H1 (cell line): ENCODE measurements at regions not wholly inside any gene's neighbourhood (a gene's known extent, or its start where the extent isn't known, plus 50 kb on each side); places are given as distances from the start of the nearest gene placed in this dataset.

ENCODE experiments used
- CTCF ChIA-PET: fragments of 300-600 bp; sonication (Branson Sonifier 250); formaldehyde crosslinking; loops from one replicate; lab custom pipeline; 2021; ENCODE audit not compliant: partially characterized antibody; lab: Charles Lee
- POLR2A ChIA-PET: fragments of 300-600 bp; sonication (Branson Sonifier 250); formaldehyde crosslinking; loops from one replicate; lab custom pipeline; 2021; ENCODE audit warnings: inconsistent platforms; ENCODE audit not compliant: partially characterized antibody; lab: Charles Lee
- DNase-seq, 2 experiments: peaks; one replicate each; pipeline versions ENCODE4 v3.0.0 to v3.0.0-alpha.2; 2010 to 2022; ENCODE audit warnings: low spot score in 2 of 2, low read depth in 1 of 2, mixed read lengths in 1 of 2
- FAIRE-seq: peaks from 2 replicates; lab custom pipeline; 2011; peaks lifted over from hg19 to GRCh38; lab: Jason Lieb, UNC
- H2AFZ ChIP-seq: 2 replicates; pipeline ENCODE4 v1.8.1; 2012; ENCODE audit warnings: low read length, inconsistent platforms
- H2AK5ac ChIP-seq: 2 replicates; pipeline ENCODE4 v1.6.1; 2013; ENCODE audit warnings: low read depth, low read length
- H2BK120ac ChIP-seq: replicated peaks from 2 replicates; pipeline ENCODE3; 2013; ENCODE audit warnings: low read depth, low read length, inconsistent platforms
- H2BK12ac ChIP-seq: 2 replicates; pipeline ENCODE4 v1.6.1; 2013; ENCODE audit warnings: low read depth, low read length
- H2BK15ac ChIP-seq: 2 replicates; pipeline ENCODE4 v1.6.1; 2013; ENCODE audit warnings: low read length
- H2BK20ac ChIP-seq: 2 replicates; pipeline ENCODE4 v1.6.1; 2013; ENCODE audit warnings: low read length
- H2BK5ac ChIP-seq: 2 replicates; pipeline ENCODE4 v1.6.1; 2013; ENCODE audit warnings: low read depth, low read length
- H3K14ac ChIP-seq: 2 replicates; pipeline ENCODE4 v1.6.1; 2013; ENCODE audit warnings: inconsistent platforms; ENCODE audit not compliant: insufficient read length
- H3K18ac ChIP-seq: 2 replicates; pipeline ENCODE4 v1.6.1; 2013; ENCODE audit warnings: low read length; ENCODE audit errors: extremely low read depth
- H3K23ac ChIP-seq: 2 replicates; pipeline ENCODE4 v1.6.1; 2013; ENCODE audit warnings: inconsistent platforms; ENCODE audit not compliant: insufficient read length
- H3K23me2 ChIP-seq: 2 replicates; pipeline ENCODE4 v1.6.1; 2013; ENCODE audit warnings: low read depth, low read length
- H3K27ac ChIP-seq: 2 replicates; pipeline ENCODE4 v1.6.1; 2011; ENCODE audit warnings: low read depth, low read length, inconsistent platforms
- H3K27me3 ChIP-seq, 4 experiments: replicated peaks in 1 of 4; 1 replicate in 1 of 4; 2 replicates in 3 of 4; pipeline versions ENCODE4 v1.6.1 to v1.8.1; 2011 to 2013; ENCODE audit warnings: low read length in 3 of 4, mild to moderate bottlenecking in 3 of 4, inconsistent platforms in 2 of 4, mixed read lengths in 2 of 4, moderate library complexity in 1 of 4; ENCODE audit not compliant: control insufficient read depth in 3 of 4, insufficient read depth in 3 of 4; ENCODE audit errors: extremely low read depth in 1 of 4
- H3K36me3 ChIP-seq, 4 experiments: 2 replicates each; pipeline versions ENCODE4 v1.6.1 to v1.8.1; 2011 to 2013; ENCODE audit warnings: mild to moderate bottlenecking in 4 of 4, low read length in 3 of 4, moderate library complexity in 2 of 4, control low read depth in 1 of 4, inconsistent platforms in 1 of 4; ENCODE audit not compliant: insufficient read depth in 4 of 4, control insufficient read depth in 2 of 4
- H3K4ac ChIP-seq: replicated peaks from 2 replicates; pipeline ENCODE3; 2013; ENCODE audit warnings: low read length, low read depth, mixed read lengths, inconsistent platforms; ENCODE audit not compliant: insufficient read length
- H3K4me1 ChIP-seq, 4 experiments: replicated peaks in 1 of 4; 1 replicate in 1 of 4; 2 replicates in 3 of 4; pipeline versions ENCODE4 v1.6.1 to v1.8.1; 2011 to 2013; ENCODE audit warnings: low read length in 3 of 4, inconsistent platforms in 2 of 4, mixed read lengths in 1 of 4; ENCODE audit not compliant: insufficient read depth in 4 of 4, control insufficient read depth in 3 of 4
- H3K4me2 ChIP-seq, 2 experiments: 2 replicates each; pipeline versions ENCODE4 v1.6.1 to v1.8.1; 2011 to 2013; ENCODE audit warnings: low read depth in 2 of 2, low read length in 2 of 2, control low read depth in 1 of 2, inconsistent platforms in 1 of 2, mild to moderate bottlenecking in 1 of 2; ENCODE audit not compliant: insufficient read depth in 1 of 2
- H3K4me3 ChIP-seq, 4 experiments: fragments of 200-600, 300-600 bp in 1 of 4; sonication (generic), shearing (Covaris generic), sonication (Bioruptor Twin) in 1 of 4; 2 replicates each; pipeline versions ENCODE4 v1.5.1 to v1.8.1; 2011 to 2016; ENCODE audit warnings: low read length in 4 of 4, low read depth in 3 of 4, control low read depth in 2 of 4, inconsistent platforms in 2 of 4, mild to moderate bottlenecking in 2 of 4, mixed read lengths in 1 of 4, moderate library complexity in 1 of 4; ENCODE audit not compliant: insufficient read depth in 2 of 4; ENCODE audit errors: extremely low read depth in 1 of 4
- H3K56ac ChIP-seq: replicated peaks from 2 replicates; pipeline ENCODE3; 2013; ENCODE audit warnings: low read depth, mild to moderate bottlenecking, mixed read lengths, low read length, inconsistent platforms; ENCODE audit not compliant: insufficient read length
- H3K79me1 ChIP-seq: 2 replicates; pipeline ENCODE4 v1.6.1; 2013; ENCODE audit warnings: low read depth, low read length, control low read depth
- H3K79me2 ChIP-seq, 2 experiments: 2 replicates each; pipeline versions ENCODE4 v1.6.1 to v1.8.1; 2012 to 2013; ENCODE audit warnings: low read length in 2 of 2, mild to moderate bottlenecking in 2 of 2, inconsistent platforms in 1 of 2; ENCODE audit not compliant: insufficient read depth in 2 of 2, control insufficient read depth in 1 of 2
- H3K9ac ChIP-seq, 4 experiments: replicated peaks in 1 of 4; 1 replicate in 1 of 4; 2 replicates in 3 of 4; pipeline versions ENCODE4 v1.6.1 to v1.8.1; 2011 to 2013; ENCODE audit warnings: low read depth in 3 of 4, low read length in 3 of 4, control low read depth in 2 of 4, mild to moderate bottlenecking in 2 of 4, moderate library complexity in 2 of 4, inconsistent platforms in 1 of 4; ENCODE audit errors: extremely low read depth in 1 of 4
- H3K9me3 ChIP-seq, 2 experiments: 2 replicates each; pipeline versions ENCODE4 v1.6.1 to v1.8.1; 2012 to 2013; ENCODE audit warnings: mild to moderate bottlenecking in 2 of 2, moderate library complexity in 2 of 2, control low read depth in 1 of 2, inconsistent platforms in 1 of 2, low read depth in 1 of 2, low read length in 1 of 2, mixed read lengths in 1 of 2; ENCODE audit not compliant: insufficient read depth in 2 of 2
- H4K20me1 ChIP-seq, 2 experiments: replicated peaks in 1 of 2; 2 replicates each; pipeline versions ENCODE3 to v1.8.1; 2011 to 2013; ENCODE audit warnings: inconsistent platforms in 2 of 2, low read length in 2 of 2, mild to moderate bottlenecking in 1 of 2; ENCODE audit not compliant: insufficient read depth in 2 of 2, control insufficient read depth in 1 of 2
- H4K5ac ChIP-seq: 2 replicates; pipeline ENCODE4 v1.6.1; 2013; ENCODE audit warnings: low read length, low read depth, mixed read lengths, inconsistent platforms; ENCODE audit not compliant: insufficient read length
- H4K8ac ChIP-seq: 2 replicates; pipeline ENCODE4 v1.8.0; 2013; ENCODE audit warnings: mild to moderate bottlenecking, moderate library complexity, low read length, inconsistent platforms; ENCODE audit not compliant: insufficient read depth; ENCODE audit errors: extremely low read depth
- H4K91ac ChIP-seq: replicated peaks from 2 replicates; pipeline ENCODE3; 2013; ENCODE audit warnings: low read length, mixed read lengths, inconsistent platforms; ENCODE audit not compliant: insufficient read length
- CTBP2 ChIP-seq: IDR thresholded peaks from 2 replicates; pipeline ENCODE4 v1.7.0; 2011; ENCODE audit warnings: borderline replicate concordance, mild to moderate bottlenecking, moderate library complexity, mixed read lengths, low read length; ENCODE audit not compliant: insufficient read depth, insufficient read length
- GABPA ChIP-seq: IDR thresholded peaks from 2 replicates; pipeline ENCODE4 v1.6.1; 2011; ENCODE audit warnings: mild to moderate bottlenecking, low read length, moderate library complexity, borderline replicate concordance; ENCODE audit not compliant: insufficient read depth
- KDM1A ChIP-seq: fragments of 200-600, 300-600 bp; sonication (generic); IDR thresholded peaks from 2 replicates; pipeline ENCODE4 v1.7.1; 2016; ENCODE audit warnings: mild to moderate bottlenecking, low read length, borderline replicate concordance
- MAFK ChIP-seq: IDR thresholded peaks from 2 replicates; pipeline ENCODE4 v1.6.1; 2012; ENCODE audit warnings: low read depth, mild to moderate bottlenecking, improper control_type of control experiment, low read length
- MAX ChIP-seq: IDR thresholded peaks from 2 replicates; pipeline ENCODE4 v1.6.1; 2012; ENCODE audit warnings: inconsistent platforms
- SIN3A ChIP-seq, 2 experiments: IDR thresholded peaks in 1 of 2; conservative IDR thresholded peaks in 1 of 2; 2 replicates each; pipeline ENCODE4 v1.6.1; 2011 to 2012; ENCODE audit warnings: low read length in 2 of 2, improper control_type of control experiment in 1 of 2, low read depth in 1 of 2, mild to moderate bottlenecking in 1 of 2
- SIX5 ChIP-seq: IDR thresholded peaks from 2 replicates; pipeline ENCODE4 v1.6.1; 2011; ENCODE audit warnings: mild to moderate bottlenecking, low read depth, low read length
- WGBS, 2 experiments: shearing (Covaris generic) in 1 of 2; methylation state at CpG; one replicate each; pipeline versions ENCODE4 v1.1.6 to v1.1.7; 2013 to 2015; ENCODE audit warnings: low lambda C conversion rate in 2 of 2, mixed read lengths in 2 of 2, inconsistent platforms in 1 of 2, low coverage in 1 of 2, missing lambda C conversion rate in 1 of 2; ENCODE audit not compliant: insufficient replicate concordance in 2 of 2, insufficient coverage in 1 of 2, insufficient read length in 1 of 2; ENCODE audit errors: extremely low coverage in 1 of 2, missing lambda C conversion rate in 1 of 2; 5-methylcytosine and 5-hydroxymethylcytosine counted together
- TF ChIP-seq, protein P1 (sequence below): IDR thresholded peaks from 2 replicates; pipeline ENCODE4 v1.6.1; 2012; ENCODE audit warnings: inconsistent platforms
- TF ChIP-seq, protein P2 (sequence below), 3 experiments: IDR thresholded peaks; 1 replicate in 2 of 3; 2 replicates in 1 of 3; pipeline versions ENCODE4 v1.5.1 to v1.6.1; 2011; ENCODE audit warnings: low read length in 3 of 3, mild to moderate bottlenecking in 3 of 3, inconsistent platforms in 2 of 3, low read depth in 1 of 3, moderate library complexity in 1 of 3; ENCODE audit not compliant: insufficient read depth in 1 of 3; ENCODE audit errors: control extremely low read depth in 1 of 3

DNA sequence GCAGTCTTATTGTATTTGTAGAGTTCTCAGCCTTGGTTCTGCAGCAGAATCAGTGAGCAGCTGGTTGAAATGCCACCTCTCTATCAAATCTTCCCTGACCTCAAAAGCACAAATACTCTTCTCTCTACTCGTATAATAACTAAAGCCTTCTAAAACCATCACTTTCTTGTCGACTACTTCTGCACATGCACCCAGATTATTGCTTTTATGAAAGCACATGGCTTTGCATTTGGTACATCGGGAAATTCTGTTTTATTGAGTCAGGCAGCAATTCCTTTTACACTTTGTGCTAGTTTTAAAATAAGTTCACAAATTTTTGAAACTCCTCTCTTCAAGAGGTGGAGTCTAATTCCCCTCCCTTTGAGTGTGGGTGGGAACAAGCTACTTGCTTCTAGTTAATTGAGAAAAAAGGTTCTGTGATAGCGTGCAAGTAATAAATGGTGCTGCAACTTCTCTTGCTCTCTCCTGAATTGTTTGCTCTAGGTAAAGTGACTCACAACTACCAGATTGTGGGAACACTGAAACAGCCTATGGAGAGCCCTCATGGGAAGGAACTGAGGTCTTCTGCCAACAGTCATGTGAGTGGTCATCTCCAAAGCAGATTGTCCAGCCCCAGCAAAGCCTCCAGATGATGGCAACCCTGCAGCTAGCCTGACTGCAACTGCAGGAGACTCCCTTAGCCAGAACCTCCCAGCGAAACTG lies 66.0 kb upstream of the TAF1L start:
- POLR2A ChIA-PET = no interaction called here
- Histone ChIP-seq H3K27me3 (no peaks in the 10 kb centered on the region), H3K4ac (no peak overlapping the region), H2AK5ac (no peak overlapping the region), H3K36me3 (no peaks in the 10 kb centered on the region), H3K23ac (no peak overlapping the region), H3K9ac (no peak overlapping the region), H2BK15ac (no peak overlapping the region), H3K27ac (no peak overlapping the region), H3K4me1 (no peaks in the 10 kb centered on the region), H2BK12ac (no peak overlapping the region), H2BK5ac (no peak overlapping the region), H3K4me2 (no peak overlapping the region), H3K18ac (no peak overlapping the region), H2BK20ac (no peak overlapping the region), H3K4me3 (no peak overlapping the region), H4K20me1 (no peaks in the 10 kb centered on the region), H2BK120ac (no peak overlapping the region), H3K79me1 (no peaks in the 10 kb centered on the region), H3K56ac (no peak overlapping the region), H3K14ac (no peak overlapping the region), H3K23me2 (no peaks in the 10 kb centered on the region), H4K91ac (no peak overlapping the region), H3K9me3 (no peaks in the 10 kb centered on the region), H3K79me2 (no peaks in the 10 kb centered on the region), H4K5ac (no peak overlapping the region), H4K8ac (no peak overlapping the region), H2AFZ (no peak overlapping the region)
- FAIRE-seq = no peak
- CTCF ChIA-PET = interaction anchor here (2.1 to 3.0 kb wide), 3 partner anchors 113 to 322 kb away, joined by 9 to 14 read pairs (median 10); no protein-coding TSS in a partner anchor
- 86 to 100% methylated on average over 2 to 5 of the region's 5 CpGs for WGBS, 2 experiments
- DNase-seq = no peak
- TF ChIP-seq MAFK = no peak
- no peak for TF ChIP-seq KDM1A
- TF ChIP-seq, protein P1, sequence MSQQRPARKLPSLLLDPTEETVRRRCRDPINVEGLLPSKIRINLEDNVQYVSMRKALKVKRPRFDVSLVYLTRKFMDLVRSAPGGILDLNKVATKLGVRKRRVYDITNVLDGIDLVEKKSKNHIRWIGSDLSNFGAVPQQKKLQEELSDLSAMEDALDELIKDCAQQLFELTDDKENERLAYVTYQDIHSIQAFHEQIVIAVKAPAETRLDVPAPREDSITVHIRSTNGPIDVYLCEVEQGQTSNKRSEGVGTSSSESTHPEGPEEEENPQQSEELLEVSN = no peak
- TF ChIP-seq CTBP2 = no peak
- no peak for TF ChIP-seq GABPA
- TF ChIP-seq MAX = no peak
- no peak for TF ChIP-seq SIX5
- TF ChIP-seq, protein P2, sequence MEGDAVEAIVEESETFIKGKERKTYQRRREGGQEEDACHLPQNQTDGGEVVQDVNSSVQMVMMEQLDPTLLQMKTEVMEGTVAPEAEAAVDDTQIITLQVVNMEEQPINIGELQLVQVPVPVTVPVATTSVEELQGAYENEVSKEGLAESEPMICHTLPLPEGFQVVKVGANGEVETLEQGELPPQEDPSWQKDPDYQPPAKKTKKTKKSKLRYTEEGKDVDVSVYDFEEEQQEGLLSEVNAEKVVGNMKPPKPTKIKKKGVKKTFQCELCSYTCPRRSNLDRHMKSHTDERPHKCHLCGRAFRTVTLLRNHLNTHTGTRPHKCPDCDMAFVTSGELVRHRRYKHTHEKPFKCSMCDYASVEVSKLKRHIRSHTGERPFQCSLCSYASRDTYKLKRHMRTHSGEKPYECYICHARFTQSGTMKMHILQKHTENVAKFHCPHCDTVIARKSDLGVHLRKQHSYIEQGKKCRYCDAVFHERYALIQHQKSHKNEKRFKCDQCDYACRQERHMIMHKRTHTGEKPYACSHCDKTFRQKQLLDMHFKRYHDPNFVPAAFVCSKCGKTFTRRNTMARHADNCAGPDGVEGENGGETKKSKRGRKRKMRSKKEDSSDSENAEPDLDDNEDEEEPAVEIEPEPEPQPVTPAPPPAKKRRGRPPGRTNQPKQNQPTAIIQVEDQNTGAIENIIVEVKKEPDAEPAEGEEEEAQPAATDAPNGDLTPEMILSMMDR (IDR thresholded peaks at IDR 0.05; ENCODE audit: control extremely low read depth in 1 of 3, insufficient read depth in 1 of 3, low read depth in 1 of 3, low read length in 3 of 3) = no peak
- no peak for TF ChIP-seq SIN3A (conservative IDR thresholded peaks at IDR 0.05 in 1 of 2, IDR thresholded peaks at IDR 0.05 in 1 of 2; ENCODE audit: low read depth in 1 of 2, low read length in 2 of 2)
